Colonic mucosa (tissue), 4 donors: ENCODE measurements at regions not wholly inside any gene's neighbourhood (a gene's known extent, or its start where the extent isn't known, plus 50 kb on each side); places are given as distances from the start of the nearest gene placed in this dataset.
"Not testable (repeated sequence)": the region's sequence is repeated elsewhere in the genome, so short reads cannot be mapped to it uniquely, and the experiment has no call there.

Source experiments
- DNase-seq: peaks from one replicate; pipeline ENCODE4 v3.0.0-alpha.2; 2020
- H3K27ac ChIP-seq: fragments of 200-600 bp; one replicate; pipeline ENCODE4 v1.8.0; 2021
- H3K27me3 ChIP-seq: fragments of 200-600 bp; one replicate; pipeline ENCODE4 v1.8.0; 2021
- H3K36me3 ChIP-seq: fragments of 200-600 bp; one replicate; pipeline ENCODE4 v1.8.0; 2021
- H3K4me1 ChIP-seq: fragments of 200-600 bp; one replicate; pipeline ENCODE4 v1.8.0; 2021; ENCODE audit warnings: mild to moderate bottlenecking
- H3K4me3 ChIP-seq: fragments of 200-600 bp; one replicate; pipeline ENCODE4 v1.8.0; 2021
- H3K9ac ChIP-seq, 2 donors: one replicate each; pipeline ENCODE4 v1.7.0; 2013; ENCODE audit warnings: control low read depth in 2 of 2, low read depth in 2 of 2, low read length in 2 of 2
- H3K9me3 ChIP-seq: fragments of 200-600 bp; one replicate; pipeline ENCODE4 v1.8.0; 2021
- intact Hi-C: fragments of 100-400 bp; cut with DNase I; formaldehyde crosslinking; loops from one replicate; pipeline ENCODE4 v1.14.1; 2022
- TF ChIP-seq, protein P1 (sequence below): fragments of 200-600 bp; IDR thresholded peaks from one replicate; pipeline ENCODE4 v1.8.0; 2022; ENCODE audit warnings: antibody characterized with exemption, mild to moderate bottlenecking
- donor health status: healthy.
- donor health status: DM: no; HTN: no; CAD: no.
- donor health status: DM: no; HTN: no; CAD: no.

DNA sequence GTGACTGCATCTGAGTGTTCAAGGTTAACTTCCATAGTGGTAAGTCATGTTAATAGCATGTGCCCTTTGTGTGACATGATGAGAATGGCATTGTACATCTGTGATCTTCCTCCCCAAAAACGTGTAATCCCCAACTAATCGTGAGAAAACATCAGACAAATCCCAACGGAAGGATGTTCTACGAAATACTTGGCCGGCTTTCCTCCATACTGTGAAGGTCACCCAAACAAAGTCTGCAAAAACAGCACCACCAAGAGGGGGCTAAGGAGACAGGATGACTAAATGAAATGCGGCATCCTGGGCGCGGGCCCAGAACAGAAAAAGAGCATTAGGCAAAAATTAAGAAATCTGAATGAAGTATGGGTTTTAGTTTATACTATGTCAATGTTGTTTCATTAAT, 81.8 kb downstream of the MED10 start:
- TF ChIP-seq, protein P1, sequence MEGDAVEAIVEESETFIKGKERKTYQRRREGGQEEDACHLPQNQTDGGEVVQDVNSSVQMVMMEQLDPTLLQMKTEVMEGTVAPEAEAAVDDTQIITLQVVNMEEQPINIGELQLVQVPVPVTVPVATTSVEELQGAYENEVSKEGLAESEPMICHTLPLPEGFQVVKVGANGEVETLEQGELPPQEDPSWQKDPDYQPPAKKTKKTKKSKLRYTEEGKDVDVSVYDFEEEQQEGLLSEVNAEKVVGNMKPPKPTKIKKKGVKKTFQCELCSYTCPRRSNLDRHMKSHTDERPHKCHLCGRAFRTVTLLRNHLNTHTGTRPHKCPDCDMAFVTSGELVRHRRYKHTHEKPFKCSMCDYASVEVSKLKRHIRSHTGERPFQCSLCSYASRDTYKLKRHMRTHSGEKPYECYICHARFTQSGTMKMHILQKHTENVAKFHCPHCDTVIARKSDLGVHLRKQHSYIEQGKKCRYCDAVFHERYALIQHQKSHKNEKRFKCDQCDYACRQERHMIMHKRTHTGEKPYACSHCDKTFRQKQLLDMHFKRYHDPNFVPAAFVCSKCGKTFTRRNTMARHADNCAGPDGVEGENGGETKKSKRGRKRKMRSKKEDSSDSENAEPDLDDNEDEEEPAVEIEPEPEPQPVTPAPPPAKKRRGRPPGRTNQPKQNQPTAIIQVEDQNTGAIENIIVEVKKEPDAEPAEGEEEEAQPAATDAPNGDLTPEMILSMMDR: no peak
- no peak overlapping the region for H3K9ac ChIP-seq

DNA sequence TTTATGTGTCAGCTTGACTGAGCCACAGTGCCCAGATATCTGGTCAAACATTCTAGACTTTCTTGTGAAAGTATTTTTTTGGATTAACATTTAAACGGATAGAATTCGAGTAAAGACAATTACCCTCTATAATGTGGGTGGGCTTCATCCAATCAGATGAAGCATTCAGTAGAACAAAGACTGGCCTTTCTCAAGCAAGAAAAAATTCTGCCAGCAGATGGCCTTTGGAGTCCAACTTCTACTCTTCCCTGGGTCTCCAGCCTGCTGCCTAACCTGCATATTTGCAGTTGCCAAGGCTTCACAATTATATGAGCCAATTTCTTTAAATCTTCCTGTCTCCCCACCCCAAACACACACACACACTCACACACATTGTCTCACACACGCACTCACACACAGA, 86.4 kb downstream of the MED10 start:
- Histone ChIP-seq H3K4me3 (no peak overlapping the region), H3K9me3 (no peaks in the 10 kb centered on the region), H3K36me3 (no peaks in the 10 kb centered on the region), H3K9ac (no peak overlapping the region), H3K4me1 (no peaks in the 10 kb centered on the region), H3K27ac (no peak overlapping the region), H3K27me3 (no peaks in the 10 kb centered on the region)
- intact Hi-C loops: no loop called here
- TF ChIP-seq, protein P1: no peak
- no peak for DNase-seq

More for the DNA sequence above, 81.8 kb downstream of the MED10 start:
- no peaks in the 10 kb centered on the region for H3K27me3 ChIP-seq
- H3K4me3 ChIP-seq: no peak overlapping the region
- H3K36me3 ChIP-seq: no peaks in the 10 kb centered on the region
- no peaks in the 10 kb centered on the region for H3K4me1 ChIP-seq
- no peak for DNase-seq
- H3K27ac ChIP-seq: no peak overlapping the region
- H3K9me3 ChIP-seq: no peaks in the 10 kb centered on the region
- intact Hi-C loops: no loop called here

DNA sequence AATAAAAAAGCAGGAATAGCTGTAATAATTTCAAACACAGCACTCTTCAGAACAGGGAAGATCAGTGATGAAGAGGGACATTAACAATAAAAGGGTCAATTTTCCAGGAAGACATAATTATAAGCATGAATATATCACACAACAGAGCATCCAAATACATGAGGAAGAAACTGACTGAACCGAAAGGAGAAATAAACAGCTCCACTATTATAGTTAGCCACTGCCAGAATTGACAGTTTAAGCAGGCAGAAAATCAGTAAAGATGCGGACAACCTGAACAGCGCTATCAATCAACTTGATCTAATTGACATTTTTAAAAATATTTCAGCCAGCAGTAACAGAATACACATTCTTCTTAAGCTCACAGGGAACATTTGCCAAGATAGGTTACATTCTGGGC, 89.1 kb downstream of the MED10 start:
- Histone ChIP-seq H3K27me3 (no peaks in the 10 kb centered on the region), H3K36me3 (no peaks in the 10 kb centered on the region), H3K27ac (no peak overlapping the region), H3K4me3 (no peak overlapping the region), H3K9me3 (no peaks in the 10 kb centered on the region), H3K4me1 (no peaks in the 10 kb centered on the region), H3K9ac (no peak overlapping the region)
- intact Hi-C loops: no loop called here
- TF ChIP-seq, protein P1: no peak
- no peak for DNase-seq

DNA sequence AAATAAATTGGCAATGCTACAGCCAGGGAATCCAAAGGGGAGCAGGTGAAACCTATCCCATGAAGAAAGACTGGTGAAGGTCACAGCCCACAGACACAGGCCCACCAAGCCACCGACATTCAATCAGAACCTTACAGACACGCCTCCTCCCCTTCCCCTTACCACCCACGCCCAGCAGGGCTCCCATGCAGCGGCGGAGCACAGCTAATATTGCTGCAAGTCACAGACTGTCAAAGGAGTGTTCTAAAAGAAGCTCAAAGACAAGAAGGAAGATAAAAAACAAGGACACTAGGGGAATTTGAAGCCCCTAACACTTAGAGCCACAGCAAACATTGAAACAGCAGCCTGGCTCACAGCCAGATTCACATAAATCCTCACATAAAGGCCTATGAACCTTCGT, 91.2 kb downstream of the MED10 start:
- Histone ChIP-seq H3K4me1 (no peaks in the 10 kb centered on the region), H3K36me3 (no peaks in the 10 kb centered on the region), H3K27me3 (no peaks in the 10 kb centered on the region), H3K9me3 (no peaks in the 10 kb centered on the region), H3K9ac (no peak overlapping the region), H3K27ac (no peak overlapping the region), H3K4me3 (no peak overlapping the region)
- TF ChIP-seq, protein P1: no peak
- DNase-seq: no peak
- intact Hi-C loops: no loop called here

DNA sequence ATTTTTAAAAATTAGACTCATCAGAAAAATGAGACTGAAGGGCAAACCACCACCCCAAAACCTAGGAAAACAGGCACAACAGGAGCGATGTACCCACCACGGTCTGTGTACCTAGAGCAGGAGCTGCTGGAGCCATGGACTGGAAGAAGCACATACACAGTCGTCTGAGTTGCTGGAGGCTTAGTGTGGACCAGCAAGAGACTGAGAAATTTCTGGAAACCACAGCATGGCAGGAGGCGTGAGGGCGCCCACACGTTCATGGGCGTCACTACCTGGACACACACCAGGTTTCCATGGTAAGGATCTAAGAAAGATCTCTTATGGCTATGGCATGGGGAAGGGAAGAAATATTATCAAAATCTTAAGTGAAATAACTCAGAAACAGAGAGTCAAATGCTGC, 91.9 kb downstream of the MED10 start:
- TF ChIP-seq, protein P1: no peak
- Histone ChIP-seq H3K27me3 (no peaks in the 10 kb centered on the region), H3K27ac (no peak overlapping the region), H3K36me3 (no peaks in the 10 kb centered on the region), H3K9me3 (no peaks in the 10 kb centered on the region), H3K4me3 (no peak overlapping the region), H3K4me1 (no peaks in the 10 kb centered on the region), H3K9ac (no peak overlapping the region)
- intact Hi-C loops: no loop called here
- no peak for DNase-seq

DNA sequence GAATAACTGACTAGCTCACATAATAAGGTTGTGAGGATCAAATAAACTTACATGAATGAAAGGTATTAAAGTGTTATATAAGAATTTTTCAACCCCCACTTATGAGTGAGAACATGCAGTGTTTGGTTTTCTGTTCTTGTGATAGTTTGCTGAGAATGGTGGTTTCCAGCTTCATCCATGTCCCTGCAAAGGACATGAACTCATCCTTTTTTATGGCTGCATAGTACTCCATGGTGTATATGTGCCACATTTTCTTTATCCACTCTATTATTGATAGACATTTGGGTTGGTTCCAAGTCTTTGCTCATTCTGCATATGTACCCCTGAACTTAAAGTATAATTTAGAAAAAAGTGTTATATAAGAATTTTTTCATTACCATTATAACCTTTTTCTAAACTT, 93.9 kb downstream of the MED10 start:
- H3K4me3 ChIP-seq, H3K4me1 ChIP-seq, H3K27me3 ChIP-seq, H3K9ac ChIP-seq, DNase-seq, H3K9me3 ChIP-seq, H3K36me3 ChIP-seq, H3K27ac ChIP-seq, intact Hi-C loops: not testable (repeated sequence)
